ENCODE measurements at regions not wholly inside any gene's neighbourhood (a gene's known extent, or its start where the extent isn't known, plus 50 kb on each side); places are given as distances from the start of the nearest gene placed in this dataset.

DNA sequence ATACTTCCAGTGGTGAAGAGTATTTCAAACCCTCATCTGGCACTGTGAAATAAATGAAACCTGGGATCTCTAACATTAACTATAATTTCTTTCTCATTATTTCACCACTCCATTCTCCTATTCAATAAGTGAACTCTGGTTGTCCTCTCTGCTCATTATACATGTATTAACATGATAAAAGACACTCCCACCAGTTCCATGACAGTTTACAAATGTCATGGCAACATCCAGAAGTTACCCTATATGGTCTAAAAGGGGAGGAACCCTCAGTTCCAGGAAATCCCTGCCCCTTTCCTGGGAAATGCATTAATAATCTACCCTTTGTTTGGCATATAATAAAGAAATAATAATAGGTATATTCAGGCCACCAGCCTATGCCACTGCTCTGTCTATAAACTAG, 62.7 kb upstream of the BRINP3 start:
- DNase-seq = no peak

DNA sequence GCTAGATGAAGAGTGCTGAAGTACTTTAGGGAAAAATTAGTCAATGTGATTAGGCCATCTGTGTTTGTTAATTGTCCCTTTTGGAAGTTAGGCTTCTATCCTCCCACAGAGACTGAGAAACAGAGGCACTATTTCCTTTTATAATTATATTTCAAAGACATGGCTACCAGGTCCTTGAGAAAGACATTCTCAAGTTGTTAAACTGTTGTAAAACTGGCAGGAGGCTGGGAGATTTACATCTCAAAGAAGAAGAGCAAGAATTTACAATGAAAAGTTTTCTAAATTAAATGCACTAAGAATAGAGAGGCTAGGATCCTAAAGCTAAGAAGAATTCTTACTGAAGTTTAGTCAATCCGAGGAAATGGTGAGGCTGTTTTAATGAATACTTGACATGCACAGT, 74.0 kb upstream of the BRINP3 start:
- DNase-seq = no peak

DNA sequence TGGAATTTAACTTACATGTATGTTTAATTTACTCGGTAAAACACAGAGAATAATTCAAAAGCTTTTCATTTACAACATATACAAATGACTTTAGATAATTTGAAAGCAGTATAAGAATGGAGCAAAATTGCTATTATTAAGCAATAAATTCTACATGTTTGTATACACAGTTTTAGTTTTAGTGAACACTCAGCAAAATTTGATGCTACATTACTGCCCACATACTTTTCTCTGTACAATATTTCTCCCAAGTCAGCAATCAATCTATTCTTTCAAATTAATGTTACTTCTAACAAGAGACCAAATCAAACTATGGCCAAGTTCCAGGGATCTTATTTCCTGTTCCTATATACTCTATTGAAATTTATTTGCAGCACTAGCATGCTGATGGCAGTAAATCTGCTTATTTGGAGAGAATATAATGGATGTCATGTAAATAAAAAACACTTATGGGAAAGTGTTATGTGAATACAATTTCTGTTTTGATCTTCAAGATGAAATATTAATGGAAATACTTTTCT, 82.6 kb upstream of the BRINP3 start:
- no peak for DNase-seq

DNA sequence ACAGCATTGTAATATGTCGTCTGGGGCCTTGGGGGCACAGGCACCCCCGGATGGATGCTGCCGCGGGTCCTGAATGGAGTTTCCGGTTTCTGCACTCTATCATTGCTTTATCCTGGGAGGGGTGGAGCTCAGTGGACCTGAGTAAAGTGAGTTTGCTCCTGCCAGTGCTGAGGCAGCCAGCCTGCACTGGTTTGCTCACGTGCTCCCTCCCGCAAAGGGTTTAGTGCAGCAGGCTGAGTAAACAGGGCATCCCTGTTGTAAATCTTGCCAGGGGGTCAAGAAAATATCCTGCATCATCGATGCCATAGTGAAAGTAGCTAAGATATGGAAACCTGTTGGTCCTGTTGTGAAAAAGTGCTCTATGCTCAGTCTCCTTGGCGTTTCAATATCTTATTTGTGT, 85.6 kb upstream of the BRINP3 start:
- no peak for DNase-seq

DNA sequence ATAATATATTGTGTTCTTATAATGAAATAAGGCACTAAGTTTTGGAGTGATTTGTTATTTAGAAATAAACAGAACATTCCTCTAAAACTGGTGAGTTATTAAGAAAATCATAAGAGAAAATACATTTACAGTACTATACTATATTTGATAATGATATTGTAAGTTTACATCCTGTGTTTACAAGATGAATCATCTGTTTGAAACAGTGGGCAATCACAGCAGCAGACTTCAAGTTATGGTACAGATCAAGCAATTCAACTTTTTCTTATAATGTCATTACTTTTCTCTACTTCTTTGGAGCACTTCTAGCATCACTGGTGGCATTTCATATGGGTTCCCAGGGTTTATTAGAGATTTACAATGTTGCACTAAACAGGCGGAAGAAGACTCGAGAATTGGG, 86.5 kb upstream of the BRINP3 start:
- DNase-seq = no peak

DNA sequence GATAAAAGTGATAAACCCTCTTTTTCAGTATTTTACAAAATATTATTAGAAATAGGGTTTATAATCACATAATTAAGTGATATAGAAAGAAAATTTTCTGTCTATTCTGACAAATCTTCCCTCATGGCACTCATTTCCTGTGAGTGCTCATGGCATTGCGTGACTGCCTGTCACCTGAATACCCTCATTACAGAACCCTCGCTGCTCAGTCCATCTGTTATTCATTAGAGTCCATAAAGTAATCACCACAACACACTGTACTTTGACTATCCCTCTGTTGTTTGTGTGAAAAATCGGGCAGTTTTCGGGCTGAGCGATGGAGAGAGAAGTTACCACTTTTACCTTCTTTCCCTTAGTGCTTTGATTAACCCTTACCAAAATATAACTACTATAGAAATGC, 100.4 kb upstream of the BRINP3 start:
- DNase-seq = no peak

DNA sequence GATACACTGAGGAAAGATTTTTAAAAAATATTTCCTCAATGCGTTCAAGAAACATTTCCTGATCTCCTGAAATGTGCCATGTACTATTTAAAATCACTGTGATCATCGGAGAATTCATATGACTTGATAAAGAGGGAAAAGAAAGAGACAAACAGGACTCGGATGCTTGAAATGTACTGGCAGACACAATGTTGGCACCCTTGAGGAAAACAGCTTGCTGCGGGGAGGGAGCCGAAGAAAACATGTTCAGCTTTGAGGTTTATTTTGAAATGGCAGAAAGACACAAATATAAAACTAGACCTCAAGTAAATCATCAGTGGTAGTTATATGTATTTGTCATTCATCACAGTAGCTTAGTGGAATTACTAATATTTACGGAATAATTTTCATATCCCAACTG, 100.9 kb upstream of the BRINP3 start:
- no peak for DNase-seq

DNA sequence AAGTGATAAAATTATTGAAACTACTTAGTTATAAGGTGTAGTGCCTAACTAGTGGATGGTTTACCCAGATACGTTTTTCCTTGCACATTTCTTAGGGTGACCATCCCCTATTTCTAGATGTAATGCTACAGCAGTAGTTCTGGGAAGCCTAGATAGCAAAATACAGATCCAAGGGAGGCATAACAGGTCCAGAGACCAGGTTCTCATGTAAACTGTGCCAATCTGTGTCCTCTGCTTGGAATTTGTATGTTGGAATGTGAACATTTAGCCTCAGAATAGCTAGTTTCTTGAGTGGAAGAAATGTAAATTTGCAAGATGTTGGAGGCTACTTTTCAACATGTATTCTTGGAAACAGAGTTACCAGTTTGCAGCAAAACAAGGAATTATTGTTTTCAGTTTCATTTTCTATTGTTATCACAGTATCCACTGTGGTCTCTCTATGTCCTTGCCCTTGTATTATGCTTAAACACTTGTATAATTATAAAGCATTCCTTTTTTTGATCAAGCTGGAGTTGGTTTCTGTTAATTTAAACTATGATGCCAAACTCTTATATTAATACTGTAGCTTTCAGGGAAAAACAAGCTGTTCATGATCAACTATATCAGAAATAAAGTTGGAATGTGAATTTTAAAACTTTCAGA, 102.0 kb upstream of the BRINP3 start:
- no peak for DNase-seq

DNA sequence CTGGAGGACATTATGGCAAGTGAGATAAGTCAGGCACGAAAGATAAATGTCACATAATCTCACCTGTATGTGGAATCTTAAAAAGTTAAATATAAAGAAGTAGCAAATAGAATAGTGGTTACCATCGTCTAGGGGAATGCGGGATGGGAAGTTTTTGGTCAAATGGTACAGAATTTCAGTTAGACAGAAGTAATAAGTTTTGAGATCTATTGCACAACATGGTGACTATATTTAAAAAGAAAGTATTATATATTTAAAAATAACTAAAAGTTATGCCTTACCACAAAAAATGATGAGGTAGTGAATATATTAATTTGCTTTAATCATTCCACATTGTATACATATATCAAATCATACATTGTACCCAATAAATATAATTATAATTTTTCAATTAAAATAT, 106.2 kb upstream of the BRINP3 start:
- no peak for DNase-seq

DNA sequence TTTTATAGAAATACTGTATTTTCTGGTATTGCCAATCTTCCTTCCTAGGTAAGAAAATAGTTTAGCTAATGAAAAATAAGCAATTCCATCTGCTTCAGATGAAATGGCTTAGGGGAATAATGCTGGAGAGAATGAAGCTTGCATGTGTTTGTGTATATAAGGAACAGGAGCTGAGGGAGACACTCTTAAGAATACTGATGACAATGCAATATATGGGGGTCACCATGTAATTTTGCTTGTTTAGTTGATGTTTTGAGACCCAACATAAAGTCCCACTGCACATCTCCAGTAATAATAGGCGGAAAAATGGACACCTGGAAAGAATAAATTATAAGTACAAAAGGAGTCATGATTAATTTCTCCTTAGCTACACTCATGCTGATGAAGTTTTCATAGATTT, 110.8 kb upstream of the BRINP3 start:
- no peak for DNase-seq

DNA sequence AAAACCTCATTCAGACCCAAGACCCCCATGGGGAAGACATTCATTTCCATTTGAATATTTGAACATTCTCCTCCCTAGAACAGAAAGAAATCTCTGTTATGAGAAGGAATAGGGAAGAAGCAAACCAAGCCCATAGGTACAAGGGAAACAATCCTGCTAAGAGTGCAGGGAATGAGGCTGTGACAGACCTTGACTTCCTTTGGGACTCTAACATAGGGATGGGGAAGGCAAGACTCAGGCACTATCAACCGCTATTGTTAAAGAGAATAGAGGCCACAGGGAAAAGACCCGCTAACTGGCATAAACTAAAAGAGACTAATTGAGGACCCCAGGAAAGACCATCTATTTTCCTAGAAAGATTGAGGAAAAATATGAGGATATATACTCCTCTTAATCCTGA, 117.8 kb upstream of the BRINP3 start:
- no peak for DNase-seq

DNA sequence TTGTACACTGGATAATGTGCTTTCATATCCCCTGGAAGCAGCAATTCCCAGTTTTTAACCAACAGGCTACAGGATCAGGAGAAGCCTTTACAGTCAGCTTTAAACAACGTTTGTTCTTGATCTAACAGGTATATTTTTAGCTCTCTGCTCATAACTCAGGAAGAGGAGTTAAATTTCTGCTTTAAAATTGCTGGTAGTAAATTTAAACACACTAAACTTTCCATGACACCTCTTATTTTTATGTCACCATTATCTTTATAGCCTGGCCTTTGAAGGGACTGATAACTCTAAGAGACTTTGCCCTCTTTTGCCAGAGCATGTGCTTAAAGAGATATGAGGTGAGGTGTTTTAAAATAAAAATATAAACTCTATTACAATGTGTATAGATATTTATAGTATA, 119.6 kb upstream of the BRINP3 start:
- no peak for DNase-seq

DNA sequence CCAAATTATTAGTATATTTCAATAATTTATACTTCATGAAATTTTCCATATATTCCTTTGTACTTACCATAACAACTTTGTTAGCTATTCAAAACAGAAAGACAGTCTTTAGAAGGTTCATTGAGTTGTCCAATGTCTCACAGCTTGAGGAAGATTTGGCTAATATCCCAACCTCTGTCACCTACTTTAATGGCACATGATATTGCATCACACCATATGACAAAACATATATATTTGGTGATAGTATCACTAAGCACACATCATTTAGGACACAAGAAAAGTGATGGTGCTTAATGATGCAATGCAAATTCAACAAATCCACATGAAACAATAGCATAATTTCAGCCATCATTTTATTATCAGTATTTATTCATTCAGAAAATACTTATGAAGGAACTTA, 122.0 kb upstream of the BRINP3 start:
- DNase-seq = no peak

DNA sequence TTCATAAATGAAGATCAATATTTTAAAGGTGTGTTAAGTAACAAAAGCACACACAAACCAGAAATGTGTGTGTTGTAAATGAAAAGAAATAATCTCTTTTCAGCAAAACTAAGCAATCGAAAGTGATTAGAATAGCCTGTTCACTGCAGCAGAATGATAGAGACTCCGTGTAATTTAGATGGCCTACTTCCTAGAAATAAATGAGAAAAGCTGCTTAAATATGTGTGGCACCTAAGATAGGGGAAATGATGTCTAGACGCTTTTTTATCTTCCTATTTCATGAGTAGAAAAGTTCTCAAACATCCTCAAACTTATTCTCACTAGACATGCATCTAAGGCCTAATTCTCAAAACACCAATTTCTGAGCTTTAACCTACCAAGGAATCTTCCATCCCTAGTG, 124.7 kb upstream of the BRINP3 start:
- no peak for DNase-seq

DNA sequence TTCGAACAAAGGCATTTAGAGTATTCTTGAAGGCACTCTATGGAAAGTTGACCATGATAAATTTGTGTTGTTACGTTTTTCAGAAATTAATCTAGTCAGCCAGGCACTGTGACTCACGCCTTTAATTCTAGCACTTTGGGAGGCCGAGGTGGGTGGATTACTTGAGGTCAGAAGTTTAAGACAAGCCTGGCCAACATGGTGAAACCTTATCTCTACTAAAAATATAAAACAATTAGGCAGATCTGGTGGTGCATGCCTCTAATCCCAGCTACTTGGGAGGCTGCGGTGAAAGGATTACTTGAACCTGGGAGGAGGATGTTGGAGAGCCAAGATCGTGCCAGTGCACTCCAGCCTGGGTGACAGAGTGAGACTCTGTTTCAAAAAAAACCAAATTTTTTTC, 130.6 kb upstream of the BRINP3 start:
- DNase-seq = peak; percentile 6

DNA sequence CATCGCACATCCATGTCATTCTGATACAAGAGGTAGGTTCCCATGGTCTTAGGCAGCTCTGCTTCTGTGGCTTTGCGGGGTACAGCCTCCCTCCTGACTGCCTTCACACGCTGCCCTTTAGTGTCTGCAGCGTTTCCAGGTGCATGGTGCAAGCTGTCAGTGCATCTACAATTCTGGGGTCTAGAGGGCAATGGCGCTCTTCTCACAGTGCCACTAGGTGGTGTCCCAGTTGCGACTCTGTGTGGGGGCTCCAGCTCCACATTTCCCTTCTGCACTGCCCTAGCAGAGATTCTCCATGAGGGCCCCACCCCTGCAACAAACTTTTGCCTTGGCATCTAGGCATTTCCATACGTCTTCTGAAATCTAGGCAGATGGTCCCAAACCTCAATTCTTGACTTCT, 138.2 kb upstream of the BRINP3 start:
- DNase-seq = no peak

DNA sequence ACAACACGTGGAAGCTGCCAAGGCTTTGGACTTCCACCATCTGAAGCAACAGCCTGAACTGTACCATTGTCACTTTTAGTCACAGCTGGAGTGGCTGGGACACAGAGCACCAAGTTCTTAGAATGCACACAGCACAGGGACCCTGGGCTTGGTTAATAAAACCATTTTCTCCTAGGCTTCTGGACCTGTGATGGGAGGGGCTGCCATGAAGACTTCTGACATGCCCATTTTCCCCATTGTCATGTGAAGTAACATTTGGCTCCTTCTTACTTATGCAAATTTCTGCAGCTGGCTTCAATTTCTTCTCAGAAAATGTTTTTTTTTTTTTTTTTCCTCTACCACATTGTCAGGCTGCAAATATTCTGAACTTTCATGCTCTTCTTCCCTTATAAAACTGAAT, 138.6 kb upstream of the BRINP3 start:
- DNase-seq = no peak

DNA sequence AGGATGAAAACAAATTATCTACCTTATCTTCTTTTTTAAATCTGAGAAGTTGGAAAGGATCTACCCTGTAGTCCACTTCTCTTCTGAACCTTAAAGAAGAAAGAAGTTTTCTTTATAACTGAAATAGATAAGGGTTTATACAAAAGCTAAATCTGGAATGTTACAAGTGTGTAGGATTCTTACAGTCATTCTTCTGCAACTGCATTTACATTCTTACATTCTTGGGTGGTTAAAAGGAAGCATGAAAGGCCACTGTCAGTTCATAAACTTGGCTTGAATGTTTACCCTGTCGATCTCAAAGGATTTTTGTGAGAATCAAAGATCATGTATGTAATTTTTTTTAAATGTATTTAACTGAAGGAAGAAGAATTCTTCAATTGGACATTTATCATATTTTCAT, 142.1 kb upstream of the BRINP3 start:
- no peak for DNase-seq

DNA sequence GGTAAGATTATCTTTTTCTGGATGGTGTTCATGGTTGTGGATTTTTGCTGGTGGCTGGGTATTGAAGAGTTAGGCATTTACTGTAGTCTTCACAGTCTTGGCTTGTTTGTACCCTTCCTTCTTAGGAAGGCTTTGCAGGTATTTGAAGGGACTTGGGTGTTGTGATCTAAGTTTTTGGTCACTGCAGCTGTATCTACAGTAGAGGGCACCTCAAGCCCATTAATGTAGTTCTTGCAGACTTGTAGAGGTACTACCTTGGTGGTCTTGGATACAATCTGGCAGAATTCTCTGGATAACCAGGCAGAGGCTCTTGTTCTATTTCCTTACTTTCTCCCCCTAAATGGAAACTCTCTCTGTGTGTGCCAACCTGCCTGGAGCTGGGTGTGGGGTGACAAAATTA, 155.8 kb upstream of the BRINP3 start:
- DNase-seq = no peak

DNA sequence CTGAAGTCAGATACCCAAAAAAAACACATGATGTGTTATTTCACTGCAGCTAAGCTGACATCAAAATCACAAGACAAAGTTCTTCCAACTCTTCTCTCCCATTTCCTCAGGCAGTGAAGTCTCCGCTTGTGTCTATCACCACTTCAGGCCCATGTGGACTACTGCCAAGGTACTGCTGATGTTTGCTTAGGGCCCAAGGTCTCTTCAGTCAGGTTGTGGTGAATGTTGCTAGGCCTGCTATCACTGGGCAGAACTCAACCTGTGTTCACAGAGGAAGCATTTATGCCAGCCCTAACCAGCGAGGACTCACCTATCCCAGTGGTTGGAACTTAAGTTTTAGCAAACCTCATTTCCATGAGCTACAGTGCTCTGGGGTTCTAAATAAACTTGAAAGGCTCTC, 156.5 kb upstream of the BRINP3 start:
- no peak for DNase-seq

DNA sequence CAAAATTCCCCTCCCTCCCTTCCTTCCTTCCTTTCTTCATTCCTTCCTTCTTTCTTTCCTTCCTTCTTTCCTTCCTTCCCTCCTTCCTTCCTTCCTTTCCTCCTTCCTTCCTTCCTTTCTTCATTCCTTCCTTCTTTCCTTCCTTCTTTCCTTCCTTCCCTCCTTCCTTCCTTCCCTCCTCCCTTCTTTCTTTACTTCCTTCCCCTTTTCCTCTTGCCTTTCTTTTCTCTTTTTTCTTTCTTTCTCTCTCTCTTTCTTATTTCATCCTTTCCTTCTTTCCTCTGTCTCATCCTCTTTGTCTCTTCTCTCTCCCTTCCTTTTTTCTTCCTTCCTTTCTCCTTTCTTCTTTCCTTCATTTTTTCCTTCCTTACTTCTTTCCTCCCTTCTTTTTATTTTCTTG, 171.9 kb upstream of the BRINP3 start:
- DNase-seq = no peak

DNA sequence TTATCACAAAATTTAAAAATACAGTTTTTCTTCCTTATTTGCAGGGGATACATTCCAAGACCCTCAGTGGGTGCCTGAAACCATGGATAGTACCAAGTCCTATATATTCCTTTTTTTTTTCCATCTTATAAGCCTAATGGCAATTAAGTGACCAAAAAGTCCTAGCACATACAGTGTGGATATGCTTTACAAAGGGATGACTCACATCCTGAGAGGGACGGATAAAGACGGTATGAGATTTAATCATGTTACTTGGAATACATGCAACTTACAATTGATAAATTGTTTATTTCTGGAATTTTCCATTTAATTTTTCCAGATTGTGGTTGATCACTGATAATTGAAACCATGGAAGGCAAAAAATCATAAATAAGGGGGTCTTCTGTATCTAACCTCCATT, 181.2 kb upstream of the BRINP3 start:
- DNase-seq = no peak

DNA sequence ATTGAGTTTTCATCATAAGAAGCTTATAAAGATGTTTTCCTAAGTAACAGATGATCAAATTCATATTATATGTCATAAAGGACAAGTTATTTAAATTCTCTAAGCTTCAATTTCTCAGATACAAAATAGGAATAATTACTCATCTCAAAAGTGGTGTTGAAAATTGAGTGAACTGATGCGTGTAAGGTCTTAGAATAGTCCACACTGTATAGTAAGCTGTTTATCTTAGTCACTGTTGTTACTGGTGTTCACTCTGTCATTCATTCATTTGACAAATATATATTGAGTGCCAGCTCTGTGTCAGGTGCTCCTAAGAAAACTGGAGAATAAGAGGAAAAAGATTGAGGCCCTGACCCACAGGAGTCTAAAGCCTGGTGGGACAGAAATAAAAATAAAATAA, 186.3 kb upstream of the BRINP3 start:
- no peak for DNase-seq

DNA sequence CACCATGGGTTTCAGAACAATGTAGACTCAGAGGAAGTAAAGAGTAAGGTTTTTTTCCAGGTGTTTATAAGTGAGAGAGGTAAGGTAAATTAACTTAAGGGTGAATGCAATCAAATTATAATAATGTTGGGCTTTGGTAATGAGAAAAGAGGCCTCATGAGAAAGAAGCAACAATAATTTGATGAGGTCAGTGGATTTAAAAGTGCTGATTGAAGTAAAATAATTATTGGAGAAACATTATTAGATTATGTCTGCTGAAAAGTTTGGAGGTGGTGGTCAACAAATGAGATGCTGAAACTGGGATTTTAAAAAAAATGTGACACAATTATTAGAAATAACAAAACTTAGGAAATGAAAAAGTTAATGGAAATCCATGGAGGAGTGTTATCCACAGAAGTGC, 187.4 kb upstream of the BRINP3 start:
- DNase-seq = no peak

DNA sequence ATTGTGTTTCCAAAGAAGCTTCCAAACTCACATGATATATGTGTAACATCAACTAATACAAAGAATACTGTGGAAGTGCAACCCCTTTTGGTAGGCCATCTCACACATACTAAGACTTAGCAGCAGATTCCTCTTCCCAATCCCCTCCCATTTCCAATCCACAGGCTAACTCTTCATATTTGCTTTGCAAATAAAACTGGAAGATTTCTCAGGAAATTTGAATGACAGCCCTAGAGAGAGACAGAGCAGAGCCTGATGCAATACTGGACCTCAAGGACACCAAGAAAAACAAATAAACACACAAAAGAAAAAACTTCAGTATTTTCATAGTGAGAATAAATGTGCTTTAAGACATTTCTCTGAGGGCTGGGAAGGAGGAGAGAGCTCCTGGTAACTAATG, 190.2 kb upstream of the BRINP3 start:
- DNase-seq = no peak
